Neural cell (in vitro differentiated cells): ENCODE measurements at regions not wholly inside any gene's neighbourhood (a gene's known extent, or its start where the extent isn't known, plus 50 kb on each side); places are given as distances from the start of the nearest gene placed in this dataset.
"Not testable (repeated sequence)": the region's sequence is repeated elsewhere in the genome, so short reads cannot be mapped to it uniquely, and the experiment has no call there.

Experiments used
- EP300 ChIP-seq: fragments of 450-650 bp; conservative IDR thresholded peaks from 2 replicates; pipeline ENCODE4 v1.6.1; 2014; ENCODE audit warnings: antibody characterized with exemption, mild to moderate bottlenecking, moderate library complexity; ENCODE audit not compliant: poor library complexity, severe bottlenecking
- EZH2 ChIP-seq: fragments of 200-600, 300-800 bp; shearing (Covaris generic), sonication (generic); IDR thresholded peaks from 2 replicates; pipeline ENCODE4 v1.6.1; 2014; ENCODE audit warnings: antibody characterized with exemption, low read length, borderline replicate concordance, mild to moderate bottlenecking; ENCODE audit not compliant: insufficient read depth, poor library complexity, severe bottlenecking
- MXI1 ChIP-seq: fragments of 450-650 bp; conservative IDR thresholded peaks from 2 replicates; pipeline ENCODE4 v1.6.1; 2014; ENCODE audit warnings: antibody characterized with exemption, mild to moderate bottlenecking; ENCODE audit not compliant: poor library complexity, severe bottlenecking
- POLR2AphosphoS5 ChIP-seq: IDR thresholded peaks from 2 replicates; pipeline ENCODE4 v1.6.1; 2012
- RAD21 ChIP-seq: fragments of 450-650 bp; conservative IDR thresholded peaks from 2 replicates; pipeline ENCODE4 v1.6.1; 2014; ENCODE audit warnings: antibody characterized with exemption, mild to moderate bottlenecking, moderate library complexity
- SMC3 ChIP-seq: fragments of 450-650 bp; conservative IDR thresholded peaks from 2 replicates; pipeline ENCODE4 v1.6.1; 2014; ENCODE audit warnings: antibody characterized with exemption, mild to moderate bottlenecking, moderate library complexity; ENCODE audit not compliant: poor library complexity
- TAF1 ChIP-seq: IDR thresholded peaks from 2 replicates; pipeline ENCODE4 v1.6.1; 2012; ENCODE audit warnings: low read depth
- TF ChIP-seq, protein P1 (sequence below): fragments of 450-650 bp; IDR thresholded peaks from 2 replicates; pipeline ENCODE4 v1.5.1; 2014; ENCODE audit warnings: antibody characterized with exemption, mild to moderate bottlenecking, moderate library complexity; ENCODE audit not compliant: poor library complexity, severe bottlenecking

DNA sequence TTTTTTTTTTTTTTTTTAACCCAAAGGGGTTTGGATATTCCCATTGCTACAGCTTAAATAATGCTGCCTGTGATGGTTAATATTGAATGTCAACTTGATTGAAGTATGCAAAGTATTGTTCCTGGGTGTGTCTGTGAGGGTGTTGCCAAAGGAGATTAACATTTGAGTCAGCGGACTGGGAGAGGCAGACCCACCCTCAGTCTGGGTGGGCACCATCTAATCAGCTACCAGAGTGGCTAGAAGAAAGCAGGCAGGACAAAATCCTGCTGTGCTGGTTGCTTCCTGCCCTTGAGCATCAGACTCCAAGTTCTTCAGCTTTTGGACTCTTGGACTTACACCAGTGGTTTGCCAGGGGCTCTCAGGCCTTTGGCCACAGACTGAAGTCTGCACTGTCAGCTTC, 106.8 kb upstream of the RBMS1 start:
- TF ChIP-seq, protein P1, sequence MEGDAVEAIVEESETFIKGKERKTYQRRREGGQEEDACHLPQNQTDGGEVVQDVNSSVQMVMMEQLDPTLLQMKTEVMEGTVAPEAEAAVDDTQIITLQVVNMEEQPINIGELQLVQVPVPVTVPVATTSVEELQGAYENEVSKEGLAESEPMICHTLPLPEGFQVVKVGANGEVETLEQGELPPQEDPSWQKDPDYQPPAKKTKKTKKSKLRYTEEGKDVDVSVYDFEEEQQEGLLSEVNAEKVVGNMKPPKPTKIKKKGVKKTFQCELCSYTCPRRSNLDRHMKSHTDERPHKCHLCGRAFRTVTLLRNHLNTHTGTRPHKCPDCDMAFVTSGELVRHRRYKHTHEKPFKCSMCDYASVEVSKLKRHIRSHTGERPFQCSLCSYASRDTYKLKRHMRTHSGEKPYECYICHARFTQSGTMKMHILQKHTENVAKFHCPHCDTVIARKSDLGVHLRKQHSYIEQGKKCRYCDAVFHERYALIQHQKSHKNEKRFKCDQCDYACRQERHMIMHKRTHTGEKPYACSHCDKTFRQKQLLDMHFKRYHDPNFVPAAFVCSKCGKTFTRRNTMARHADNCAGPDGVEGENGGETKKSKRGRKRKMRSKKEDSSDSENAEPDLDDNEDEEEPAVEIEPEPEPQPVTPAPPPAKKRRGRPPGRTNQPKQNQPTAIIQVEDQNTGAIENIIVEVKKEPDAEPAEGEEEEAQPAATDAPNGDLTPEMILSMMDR = not testable (repeated sequence)
- not testable (repeated sequence) for TF ChIP-seq SMC3, EP300, TAF1, EZH2, RAD21, POLR2AphosphoS5, MXI1
